OCI-LY3 (cell line): ENCODE measurements at regions not wholly inside any gene's neighbourhood (a gene's known extent, or its start where the extent isn't known, plus 50 kb on each side); places are given as distances from the start of the nearest gene placed in this dataset.

Experiments
- CTCF ChIP-seq: fragments of 200-600, 300-600 bp; sonication (generic); IDR thresholded peaks from 2 replicates; pipeline ENCODE4 v1.5.1; 2014; ENCODE audit warnings: antibody characterized with exemption, low read length, low read depth
- EZH2phosphoT487 ChIP-seq: fragments of 200-600 bp; shearing (Covaris generic); IDR thresholded peaks from 2 replicates; pipeline ENCODE4 v1.6.1; 2018; ENCODE audit warnings: antibody characterized with exemption, mixed run types, low read depth

GRCh38 chr1:17943506-17943905 is 164.1 kb upstream of the IGSF21 start:
- TF ChIP-seq CTCF (no peak), EZH2phosphoT487 (no peak)
